GM10266 (cell line): ENCODE measurements at regions not wholly inside any gene's neighbourhood (a gene's known extent, or its start where the extent isn't known, plus 50 kb on each side); places are given as distances from the start of the nearest gene placed in this dataset.

Source experiments
- DNase-seq: peaks from one replicate; pipeline ENCODE4 v3.0.0; 2012; ENCODE audit errors: extremely low spot score
- CTCF ChIP-seq: IDR thresholded peaks from 2 replicates; pipeline ENCODE4 v1.5.1; 2012; ENCODE audit warnings: mild to moderate bottlenecking, low read depth; ENCODE audit not compliant: control insufficient read depth, insufficient read depth; ENCODE audit errors: missing control alignments

- no peak for DNase-seq
- no peak for TF ChIP-seq CTCF
Measured at GRCh38 chr21:23804866-23805265, 1802.4 kb downstream of the MRPL39 start.

DNA sequence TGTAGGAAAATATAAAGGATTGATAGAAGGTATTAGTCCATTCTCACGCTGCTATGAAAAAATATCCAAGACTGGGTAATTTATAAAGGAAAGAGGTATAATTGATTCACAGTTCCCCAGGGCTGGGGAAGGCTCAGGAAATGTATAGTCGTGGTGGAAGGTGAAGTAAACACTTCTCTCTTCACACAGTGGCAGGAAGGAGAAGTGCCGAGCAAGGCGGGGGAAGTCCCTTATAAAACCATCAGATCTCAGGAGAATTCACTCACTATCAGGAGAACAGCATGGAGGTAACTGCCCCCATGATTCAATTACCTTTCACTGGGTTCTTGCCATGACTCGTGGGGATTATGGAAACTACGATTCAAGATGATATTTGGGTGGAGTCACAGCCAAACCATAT, 1806.0 kb downstream of the MRPL39 start:
- no peak for TF ChIP-seq CTCF
- no peak for DNase-seq

GRCh38 chr21:23799376-23799775, 1807.9 kb downstream of the MRPL39 start:
- DNase-seq = no peak

GRCh38 chr21:23792300-23792699, 1815.0 kb downstream of the MRPL39 start:
- no peak for DNase-seq
- TF ChIP-seq CTCF = no peak

More at GRCh38 chr21:23799376-23799775, 1807.9 kb downstream of the MRPL39 start:
- TF ChIP-seq CTCF = no peak

DNA sequence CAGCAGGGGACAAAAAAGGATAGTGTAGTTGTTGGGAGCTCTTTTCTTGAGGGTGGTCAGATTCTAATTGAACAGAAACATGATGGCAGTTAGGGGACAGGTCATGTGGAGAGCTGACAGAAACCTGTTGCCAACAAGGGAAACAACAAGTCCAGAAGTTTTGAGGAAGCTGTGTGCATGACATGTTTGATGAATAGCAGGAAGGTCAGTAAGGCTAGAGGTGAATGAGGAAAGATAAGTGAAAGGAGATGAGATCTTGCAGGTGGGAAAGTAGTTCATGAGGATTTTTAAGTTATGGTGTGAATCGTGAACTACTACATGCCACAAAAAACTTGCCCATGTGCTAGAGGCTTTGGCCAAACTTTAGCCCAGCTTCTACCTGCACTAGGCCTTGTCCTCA, 1817.4 kb downstream of the MRPL39 start:
- no peak for TF ChIP-seq CTCF
- no peak for DNase-seq

- TF ChIP-seq CTCF = no peak
- DNase-seq = no peak
Measured at GRCh38 chr21:23780326-23780725, 1827.0 kb downstream of the MRPL39 start.

DNA sequence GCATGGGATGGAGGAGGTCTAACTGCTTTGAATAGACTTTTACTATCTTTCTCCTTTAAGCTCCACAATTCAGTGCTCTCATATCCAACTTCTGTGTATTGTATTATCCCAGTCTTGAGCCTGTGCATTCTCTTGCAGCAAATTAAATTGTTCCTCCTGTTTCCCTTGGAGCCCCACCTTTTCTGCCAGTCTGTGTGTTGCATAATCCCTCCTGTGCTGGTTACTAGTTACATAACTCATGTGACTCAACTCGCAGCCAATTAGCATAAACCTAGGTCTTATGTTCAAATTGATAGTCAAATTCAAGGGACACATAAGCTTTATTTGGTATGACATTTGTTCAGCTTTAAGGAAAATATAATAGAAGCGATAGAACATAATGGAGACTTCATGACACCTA, 1863.5 kb downstream of the MRPL39 start:
- no peak for TF ChIP-seq CTCF
- no peak for DNase-seq
